NCI-H128 (cell line): ENCODE measurements at regions not wholly inside any gene's neighbourhood (a gene's known extent, or its start where the extent isn't known, plus 50 kb on each side); places are given as distances from the start of the nearest gene placed in this dataset.

Source experiments
- DNase-seq: peaks from one replicate; lab custom pipeline; 2025; ENCODE audit not compliant: unreplicated experiment; lab: John Stamatoyannopoulos, UW

DNA sequence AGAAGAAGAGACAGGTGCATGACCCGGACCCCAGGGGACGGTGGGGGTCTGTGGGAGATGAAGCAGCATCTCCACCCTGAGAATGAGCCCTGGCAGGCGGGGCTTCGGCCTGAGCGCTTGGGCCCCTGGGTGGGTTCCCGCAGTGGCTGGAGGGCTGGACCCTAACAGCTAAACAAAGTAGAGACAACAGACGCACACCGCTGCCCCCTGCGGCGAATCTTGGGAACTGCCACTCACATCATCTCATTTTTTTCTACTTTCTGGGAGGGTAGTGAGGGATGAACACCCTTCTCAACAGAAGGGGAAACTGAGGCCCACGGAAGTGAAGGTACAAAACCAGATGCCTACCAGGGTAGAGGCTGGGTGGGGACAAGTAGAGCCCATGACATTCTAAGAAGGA is 104.7 kb downstream of the RFLNA start:
- DNase-seq: no peak

DNA sequence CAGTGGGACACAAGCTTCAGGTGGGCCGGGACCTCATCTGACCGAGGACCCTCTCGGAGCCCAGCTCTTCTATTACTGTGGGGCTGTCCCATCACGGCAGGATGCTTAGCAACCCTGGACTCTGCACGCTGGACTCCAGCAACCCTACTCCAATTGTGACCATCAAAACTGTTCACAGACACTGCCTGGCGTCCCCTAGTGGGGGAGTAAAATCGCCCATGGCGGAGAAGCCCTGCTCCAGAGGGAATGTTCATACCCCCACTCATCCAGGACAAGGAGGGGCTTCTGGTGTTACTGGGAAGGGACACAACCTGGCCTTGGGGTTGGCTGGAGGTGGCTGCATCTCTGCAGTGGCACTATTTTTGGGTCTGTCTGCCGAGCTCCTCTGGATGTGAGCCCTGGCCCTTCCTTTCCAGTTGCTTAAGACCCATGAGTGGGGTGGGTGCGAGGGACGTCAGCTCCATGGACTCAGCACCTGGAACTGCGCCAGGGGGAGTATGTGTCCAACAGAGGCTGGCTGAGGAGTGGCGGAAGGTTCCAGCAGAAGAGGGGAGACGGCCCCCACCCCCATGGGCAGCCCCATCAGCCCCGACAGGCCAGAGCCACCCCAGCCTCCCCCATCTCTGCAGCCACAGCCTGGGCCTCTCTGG is 103.8 kb downstream of the RFLNA start:
- no peak for DNase-seq

DNA sequence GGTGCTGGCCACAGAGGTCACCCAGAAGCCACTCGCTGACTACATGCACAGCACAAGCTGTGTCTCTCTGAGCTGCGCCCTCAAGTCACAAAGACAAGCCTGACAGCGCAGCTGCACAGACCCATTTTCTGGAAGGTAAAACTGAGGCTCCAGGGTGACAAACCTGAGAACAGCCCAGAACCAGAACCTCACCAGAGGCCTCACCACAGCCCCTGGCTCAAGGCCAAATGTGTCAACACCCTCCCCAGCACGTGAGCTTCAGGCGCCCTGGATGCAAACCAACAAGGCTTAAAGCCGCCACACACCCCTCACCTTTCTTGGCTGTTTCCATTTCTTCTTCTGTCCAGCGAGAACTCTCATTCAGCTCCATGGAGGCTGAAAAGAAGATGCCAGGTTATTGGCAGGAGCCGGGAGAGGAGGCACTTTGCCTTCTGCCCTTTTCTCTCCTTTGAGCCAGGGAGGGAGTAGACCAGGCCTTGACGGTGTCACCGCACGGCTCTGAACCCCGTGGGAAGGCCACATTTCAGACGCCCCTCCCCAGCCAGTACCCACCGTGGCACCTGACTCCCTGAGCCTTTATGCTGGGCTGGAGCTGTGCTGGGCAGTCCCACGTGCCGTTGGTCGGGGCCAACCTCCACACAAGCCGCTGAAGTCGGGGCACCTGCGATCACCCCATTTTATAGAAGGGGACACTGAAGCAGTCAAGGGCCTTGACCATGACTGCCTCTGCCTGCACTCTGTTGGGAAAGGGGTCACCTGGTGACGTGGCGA is 103.1 kb downstream of the RFLNA start:
- DNase-seq: no peak

DNA sequence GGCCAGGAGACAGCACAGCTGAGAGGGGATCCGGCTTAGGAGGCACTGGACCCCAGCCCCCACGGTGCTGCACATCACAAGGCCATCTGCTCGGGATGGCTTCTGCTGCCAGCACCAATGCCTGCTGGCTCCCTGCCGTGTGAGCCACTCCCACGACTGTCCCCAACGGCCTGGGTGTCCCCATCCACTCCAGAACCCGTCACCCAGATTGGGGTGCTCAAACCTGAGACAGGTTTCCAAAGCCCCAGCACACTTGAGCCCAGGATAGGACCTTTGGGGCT is 102.4 kb downstream of the RFLNA start:
- DNase-seq: no peak

DNA sequence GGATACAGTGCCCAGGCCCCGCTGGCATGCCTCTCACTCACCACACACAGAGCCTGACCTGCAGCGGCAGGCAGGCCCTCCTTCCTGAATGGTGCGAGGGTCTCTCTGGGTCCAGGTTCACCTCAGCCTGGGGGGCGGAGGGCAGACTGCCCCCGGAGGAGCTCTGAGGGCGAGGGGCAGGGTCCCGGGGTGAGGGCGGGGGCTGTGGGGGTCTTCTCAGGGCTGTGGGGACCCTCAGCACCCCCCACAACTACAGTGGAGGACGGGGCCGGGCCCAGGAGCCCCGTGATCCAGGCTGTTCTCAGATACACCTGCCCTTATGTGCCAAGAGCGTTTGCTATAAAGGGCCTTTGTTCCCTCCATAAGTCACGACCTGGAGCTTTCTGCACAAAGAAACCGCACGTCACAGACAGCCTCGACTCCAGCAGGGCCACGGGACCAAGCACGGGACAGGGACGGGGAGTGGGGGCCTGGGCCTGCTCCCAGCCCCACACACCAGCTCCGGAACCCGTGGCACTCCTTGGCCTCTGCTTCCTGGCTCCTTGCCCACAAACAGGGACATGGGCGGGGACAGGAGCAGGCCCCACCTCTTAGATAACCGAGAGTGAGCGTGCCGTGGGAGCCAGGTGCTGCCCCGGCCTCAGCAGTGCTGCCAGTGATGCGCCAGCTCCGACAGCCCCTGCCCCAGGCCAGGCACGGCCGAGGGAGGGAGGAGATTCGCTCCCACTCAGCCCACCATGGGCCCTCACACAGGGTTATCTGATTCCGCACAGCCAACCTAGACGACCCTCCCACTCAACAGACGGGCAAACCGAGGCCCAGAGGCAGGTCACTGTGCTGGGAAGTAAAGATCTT is 101.9 kb downstream of the RFLNA start:
- no peak for DNase-seq

DNA sequence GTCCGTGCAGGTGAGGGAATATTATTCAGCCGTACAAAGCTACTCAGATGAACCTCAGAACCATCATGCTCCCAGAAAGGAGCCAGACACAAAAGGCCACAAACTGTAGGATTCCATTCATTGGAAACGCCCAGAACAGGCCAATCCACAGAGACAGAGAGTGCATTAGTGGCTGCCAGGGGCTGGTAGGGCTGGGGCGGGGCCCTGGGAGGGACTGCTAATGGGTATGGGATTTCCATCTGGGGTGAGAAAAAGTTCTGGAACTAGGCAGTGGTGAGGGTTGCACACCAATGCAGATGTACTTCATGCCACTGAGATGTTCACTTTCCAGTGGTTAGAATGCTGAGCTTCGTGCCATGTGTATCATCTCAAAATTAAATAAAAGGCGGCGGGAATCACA is 101.1 kb downstream of the RFLNA start:
- DNase-seq: no peak

DNA sequence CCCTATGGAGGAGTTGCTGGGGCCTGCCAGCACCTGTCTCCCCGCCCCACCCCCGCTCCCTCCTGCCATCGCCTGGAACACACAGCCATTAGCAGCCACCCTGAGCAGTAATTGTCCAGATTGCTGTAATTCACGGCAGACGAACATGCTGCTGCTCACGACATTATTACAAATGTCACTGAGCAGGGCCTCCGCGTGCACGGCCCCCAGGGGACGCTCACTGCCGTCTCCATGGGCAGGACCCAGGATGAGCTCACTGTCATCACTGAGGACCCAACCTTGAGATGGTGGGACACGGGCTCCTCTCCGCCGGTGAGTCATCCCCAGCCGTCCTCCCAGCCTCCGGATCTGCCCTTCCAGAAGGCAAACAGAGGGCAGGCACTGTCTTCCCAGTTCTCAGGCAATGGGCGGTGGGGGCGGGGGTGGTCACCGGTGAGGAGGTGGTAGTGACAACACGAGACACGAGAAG is 100.4 kb downstream of the RFLNA start:
- DNase-seq: no peak

DNA sequence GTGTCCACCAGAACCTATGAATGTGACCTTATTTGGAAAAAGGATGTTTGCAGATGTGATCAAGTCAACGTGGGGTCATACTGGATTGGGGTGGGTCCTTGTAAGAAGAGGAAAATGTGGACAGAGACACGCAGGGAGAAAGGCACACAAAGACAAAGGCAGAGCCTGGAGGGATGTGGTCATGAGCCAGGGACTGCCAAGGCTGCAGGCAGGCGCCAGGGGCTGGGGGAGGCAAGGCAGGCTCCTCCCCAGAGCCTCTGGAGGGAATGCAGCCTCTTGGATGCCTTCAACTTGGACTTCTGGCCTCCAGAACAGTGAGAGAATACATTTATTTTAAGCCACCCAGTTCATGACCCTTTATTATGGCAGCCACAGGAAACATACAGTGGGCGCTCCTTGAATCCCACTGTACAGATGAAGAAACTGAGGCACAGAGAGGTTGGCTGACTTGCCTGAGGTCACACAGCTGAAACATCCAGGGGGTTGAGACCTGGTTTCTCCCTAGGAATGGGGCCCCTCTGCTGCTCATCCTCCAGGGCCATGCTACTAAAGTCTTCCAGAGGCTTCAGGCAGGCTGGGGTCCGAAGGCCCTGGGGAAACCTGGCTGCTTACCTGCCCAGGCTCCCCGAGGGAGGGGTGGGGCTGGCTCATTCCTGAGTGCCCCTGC is 99.7 kb downstream of the RFLNA start:
- no peak for DNase-seq

DNA sequence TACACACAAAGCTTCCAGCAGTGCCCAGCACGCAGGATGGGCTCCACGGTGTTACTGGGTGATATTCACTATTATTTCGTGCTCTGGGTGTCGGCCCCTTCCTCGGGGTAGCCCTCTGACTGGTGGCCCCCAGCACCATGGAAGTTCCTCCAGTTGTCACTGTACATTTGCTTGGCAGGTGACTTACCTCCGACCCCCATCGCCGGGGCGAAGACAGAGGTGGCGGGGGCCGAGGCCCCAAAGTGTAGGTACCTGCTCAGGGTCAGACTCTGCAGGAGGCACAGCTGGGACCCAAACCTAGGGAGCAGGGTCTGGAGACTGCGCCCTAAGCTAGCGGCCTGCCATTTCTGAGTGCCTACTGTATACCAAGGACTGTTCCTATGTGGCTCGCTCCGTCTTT is 98.9 kb downstream of the RFLNA start:
- no peak for DNase-seq

DNA sequence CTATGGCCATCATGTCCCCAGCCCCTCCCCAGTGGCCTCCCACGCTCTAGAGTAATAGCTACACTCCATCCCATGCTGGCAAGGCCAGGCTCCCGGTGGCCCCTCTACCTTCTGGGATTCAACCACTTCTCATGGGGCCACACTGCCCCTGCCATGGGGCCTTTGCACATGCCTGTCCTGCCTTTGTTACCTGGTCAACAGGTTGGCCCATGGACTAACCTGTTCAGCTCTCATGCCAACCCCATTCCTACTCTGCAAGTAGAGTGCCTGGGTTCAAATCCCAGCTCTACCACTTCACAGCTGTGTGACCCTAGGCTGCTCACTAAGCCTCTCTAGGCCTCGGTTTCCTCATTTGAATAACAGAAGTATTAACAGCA is 98.5 kb downstream of the RFLNA start:
- no peak for DNase-seq

DNA sequence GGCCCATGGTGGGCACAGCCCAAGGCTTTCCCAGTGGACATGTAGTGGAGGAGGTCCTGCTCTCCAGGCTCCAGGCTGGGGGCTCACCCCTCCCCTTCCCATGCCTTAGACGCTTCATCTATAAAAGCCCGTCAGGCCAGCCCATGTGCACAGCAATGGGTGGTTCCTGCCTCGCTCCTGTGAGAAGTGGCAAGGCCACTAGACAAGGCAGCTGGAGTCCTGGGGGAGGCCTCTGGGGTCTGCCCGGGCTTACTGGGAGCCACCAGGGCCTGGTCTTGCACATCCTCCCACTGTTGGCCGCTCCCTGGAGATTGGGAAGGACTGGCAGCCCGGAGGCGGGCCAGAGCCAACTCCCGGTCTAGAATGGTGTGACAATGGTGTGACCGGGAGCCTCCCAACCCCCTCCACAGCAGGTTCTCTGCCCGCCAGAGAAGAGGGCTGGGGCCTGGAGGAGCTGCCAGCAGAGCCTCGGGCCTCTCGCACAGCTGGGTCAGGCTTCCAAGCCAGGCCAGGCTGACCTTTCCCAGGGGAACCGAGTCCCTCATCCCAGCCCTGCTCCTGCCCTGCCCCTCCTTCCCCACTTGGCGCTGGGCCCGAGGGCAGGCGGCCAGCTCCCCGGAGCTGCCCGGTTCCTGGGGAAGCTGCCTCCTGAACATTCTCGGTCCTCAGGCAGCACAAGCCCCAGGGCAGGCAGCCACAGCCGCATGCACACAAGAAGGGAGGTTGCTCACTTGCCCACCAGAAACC is 97.9 kb downstream of the RFLNA start:
- no peak for DNase-seq

DNA sequence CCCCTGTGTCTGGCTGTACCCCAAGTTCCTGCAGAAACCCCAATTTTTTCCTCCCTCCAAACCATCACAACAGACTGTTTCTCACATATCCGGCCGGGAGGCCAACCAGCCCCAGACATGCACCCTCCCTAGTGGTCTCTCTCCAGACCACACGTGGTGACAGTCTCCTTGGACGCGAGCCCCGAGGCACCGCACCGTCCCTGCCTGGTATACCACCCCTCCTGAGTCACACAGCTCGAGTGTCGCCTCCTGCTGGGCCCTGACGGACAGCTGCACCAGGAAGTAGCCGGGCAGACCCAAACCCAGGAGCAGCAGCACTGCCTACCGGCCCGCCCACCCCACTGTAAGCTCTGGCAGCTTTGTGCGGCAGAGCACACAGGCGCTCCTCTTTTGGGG is 97.4 kb downstream of the RFLNA start:
- no peak for DNase-seq

DNA sequence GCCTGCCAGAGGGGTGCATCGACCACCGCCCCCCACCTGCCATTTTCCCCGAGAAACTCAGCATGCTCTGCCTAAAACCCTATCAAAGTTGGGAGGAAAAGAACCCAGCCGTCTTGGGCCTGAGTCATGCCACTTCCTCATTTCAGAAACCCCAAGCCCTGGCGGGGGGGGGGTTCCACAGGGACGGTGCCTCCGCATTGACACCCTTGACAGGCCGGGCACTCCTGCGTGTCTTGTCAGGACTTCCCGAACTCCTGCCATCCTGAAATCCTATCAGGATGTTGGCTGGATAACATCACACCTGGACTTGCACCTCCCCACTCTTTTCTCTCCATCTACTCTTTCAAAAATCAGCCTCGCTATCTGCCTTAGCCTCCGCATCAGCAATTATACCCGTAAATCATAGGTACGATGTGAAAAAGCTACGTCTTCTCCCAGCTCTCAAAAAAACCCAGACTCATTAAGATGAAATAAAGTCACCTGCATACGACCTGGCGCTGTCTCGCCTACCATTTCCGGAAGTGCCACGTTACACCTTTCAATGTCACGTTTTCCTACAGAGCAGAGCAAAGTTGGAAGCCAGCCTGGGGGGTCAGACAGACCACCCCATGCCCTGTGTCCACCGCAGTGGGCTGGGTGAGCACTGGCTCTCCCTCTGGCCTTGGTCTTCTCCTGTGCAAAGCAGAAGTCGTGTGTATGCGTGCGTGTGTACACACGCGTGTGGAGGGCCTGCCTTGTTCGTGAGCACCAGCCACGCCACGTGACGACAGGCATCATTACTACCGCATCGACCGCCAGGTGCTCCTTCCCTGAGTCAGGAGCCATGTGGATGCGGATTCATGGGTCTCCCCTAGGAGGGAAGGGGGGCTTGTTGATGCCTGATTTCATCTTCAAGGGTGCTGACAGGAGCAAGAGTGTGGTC is 96.7 kb downstream of the RFLNA start:
- DNase-seq: no peak

DNA sequence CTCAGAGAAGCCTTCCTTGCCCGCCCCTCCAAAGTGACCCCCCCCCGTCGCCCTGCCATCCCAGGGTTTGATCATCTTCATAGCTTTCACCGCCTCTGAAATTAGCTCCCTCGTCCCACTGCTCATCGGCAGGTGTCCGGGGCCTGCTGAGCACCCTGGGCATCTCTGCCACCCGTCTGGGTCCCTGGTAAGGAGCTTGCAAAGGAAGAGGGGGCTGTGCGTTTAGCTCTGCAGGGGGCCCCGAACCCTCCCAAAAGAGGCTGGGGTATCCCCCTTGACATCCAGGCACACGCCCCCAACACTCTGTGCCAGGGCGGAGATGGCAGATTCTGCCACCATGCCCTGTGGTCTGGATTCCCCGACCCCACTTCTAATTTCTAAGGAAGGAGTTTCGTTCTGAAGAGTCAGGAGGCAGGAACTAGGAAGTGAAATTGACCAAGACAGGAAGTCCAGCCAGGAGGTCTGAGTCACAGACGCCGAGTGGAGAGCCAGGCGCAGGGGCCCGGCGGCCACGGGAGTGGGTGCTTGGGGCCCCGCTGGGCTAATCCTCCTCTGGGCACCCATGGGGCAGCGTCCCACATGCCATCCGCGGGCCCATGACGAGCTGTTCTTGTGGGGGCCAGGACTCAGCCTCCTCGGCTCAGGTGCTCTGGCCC is 95.7 kb downstream of the RFLNA start:
- DNase-seq: no peak

DNA sequence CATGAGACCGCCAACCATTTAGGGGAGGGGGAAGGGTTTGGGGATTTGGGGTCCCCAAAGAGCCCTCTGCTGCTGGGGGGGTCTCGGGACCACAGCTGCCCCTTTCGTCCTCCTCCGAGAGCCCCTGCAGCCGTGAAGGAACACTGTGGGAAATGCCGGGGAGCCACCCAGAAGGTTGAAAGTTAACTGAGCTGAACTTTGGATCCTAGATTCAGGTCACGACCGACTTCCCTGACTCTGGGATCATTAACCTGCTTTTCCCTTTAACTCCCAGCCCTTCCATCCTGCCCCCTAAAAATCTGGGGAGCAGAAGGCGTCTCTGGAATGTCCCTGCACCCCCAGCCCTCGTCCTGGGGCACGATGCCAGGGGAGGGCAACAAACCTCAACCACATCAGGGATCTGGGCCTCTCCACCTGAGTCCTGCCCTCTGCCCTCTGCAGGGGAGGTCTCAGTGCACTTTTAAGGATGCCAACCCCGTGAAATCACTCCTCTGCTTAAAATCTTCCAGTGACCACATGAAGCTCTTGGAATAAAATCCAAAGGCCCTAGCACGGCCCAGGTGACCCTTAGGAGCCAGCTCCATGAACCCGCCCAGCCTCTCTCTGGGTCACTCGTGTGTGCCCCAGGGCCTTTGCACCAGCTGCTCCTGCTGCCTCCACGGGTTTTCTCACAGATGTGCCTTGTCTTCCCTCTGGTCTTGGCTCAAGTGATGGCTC is 95.0 kb downstream of the RFLNA start:
- no peak for DNase-seq

DNA sequence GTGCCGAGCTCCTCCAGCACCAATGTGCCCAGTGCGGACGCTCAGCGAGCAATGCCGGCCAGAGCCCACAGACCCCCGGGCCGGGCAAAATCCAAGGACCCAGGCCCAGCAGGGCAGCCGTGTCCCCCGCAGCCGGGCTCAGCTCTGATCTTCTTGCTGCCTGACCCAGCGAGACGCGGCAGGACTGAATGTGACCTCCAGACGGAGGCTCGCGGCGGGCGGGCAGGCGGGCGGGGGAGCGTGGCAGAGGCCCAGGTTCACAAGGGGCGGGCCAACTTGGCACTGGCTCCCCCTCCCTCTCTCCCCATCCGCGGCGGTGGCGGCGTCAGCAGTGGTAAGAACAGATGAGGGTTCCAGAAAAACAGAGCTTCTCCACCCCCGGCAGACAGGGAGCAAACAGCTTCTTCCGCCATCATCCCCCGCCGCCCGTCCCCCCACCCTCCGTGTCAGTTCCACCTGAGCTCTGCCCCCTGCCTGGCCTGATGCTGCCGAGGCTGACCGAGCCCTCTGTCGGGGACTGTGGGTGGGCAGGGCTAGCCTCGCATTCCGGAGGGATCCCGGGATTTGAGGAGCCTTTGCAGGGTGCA is 94.3 kb downstream of the RFLNA start:
- DNase-seq: no peak

DNA sequence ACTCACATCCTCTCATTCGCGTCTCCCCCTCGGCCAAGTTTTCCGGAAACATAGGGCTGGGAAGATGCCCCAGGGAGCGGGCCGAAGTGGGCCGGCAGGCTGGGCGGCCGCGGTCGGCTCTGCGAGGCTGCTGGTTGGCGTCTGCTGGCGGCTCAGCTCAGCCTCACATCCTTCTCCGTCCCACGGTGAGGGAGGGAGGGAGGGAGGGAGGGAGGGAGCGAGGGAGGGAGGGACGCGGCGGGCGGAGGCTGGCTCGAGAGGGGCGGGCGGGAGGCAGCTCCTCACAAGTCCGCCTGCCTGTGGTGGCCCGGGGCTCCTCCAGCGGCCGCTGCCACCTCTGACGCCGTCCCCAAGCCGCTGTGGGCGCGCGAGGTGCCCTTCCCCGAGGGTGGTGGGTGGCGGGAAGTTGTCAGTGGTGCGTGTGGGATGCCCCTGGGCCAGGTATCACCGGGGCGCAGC is 93.8 kb downstream of the RFLNA start:
- DNase-seq: no peak

DNA sequence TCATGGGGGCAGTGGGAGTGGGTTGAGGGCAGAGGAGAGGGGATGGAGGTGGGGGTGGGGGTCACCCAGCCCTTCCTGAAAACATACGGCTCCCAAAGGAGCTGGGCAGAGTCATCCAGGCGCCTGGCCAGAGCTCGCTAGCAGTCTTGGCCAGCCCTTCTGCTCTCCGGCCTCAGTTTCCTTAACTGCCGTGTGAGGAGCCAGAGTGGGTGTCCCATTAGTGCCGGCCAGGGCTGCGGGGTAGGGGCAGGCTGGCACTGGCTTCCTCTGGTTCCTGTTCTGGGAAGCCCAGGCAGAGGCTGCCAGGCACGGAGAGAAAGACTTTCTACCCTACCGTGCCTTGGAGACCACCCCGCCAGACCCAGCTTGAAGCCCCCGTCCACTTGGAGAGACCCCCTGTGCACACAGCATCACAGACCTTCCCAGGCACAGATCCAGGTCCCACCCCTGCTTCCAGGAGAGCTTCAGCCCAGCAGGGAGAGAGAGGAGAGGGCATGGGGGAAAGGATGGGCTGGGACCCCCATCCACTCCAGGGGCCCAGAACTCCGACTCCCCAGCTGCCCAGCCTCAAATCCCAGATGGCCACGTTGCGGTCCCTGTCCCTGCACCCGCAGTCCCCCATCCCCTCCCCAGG is 93.3 kb downstream of the RFLNA start:
- no peak for DNase-seq
